Thoracic aorta (tissue), 2 donors: ENCODE measurements at regions not wholly inside any gene's neighbourhood (a gene's known extent, or its start where the extent isn't known, plus 50 kb on each side); places are given as distances from the start of the nearest gene placed in this dataset.

ENCODE experiments used
- ATAC-seq: fragments of 150-250 bp; one replicate; pipeline ENCODE4 v1.8.0; 2017; ENCODE audit warnings: low read depth; ENCODE audit not compliant: insufficient number of reproducible peaks, low FRiP score
- DNase-seq: peaks from one replicate; pipeline ENCODE4 v3.0.0-alpha.2; 2020; ENCODE audit warnings: low spot score
- H3K27ac ChIP-seq, 2 donors: fragments of 200-600 bp; sonication (generic); 1 replicate in 1 of 2; 2 replicates in 1 of 2; pipeline ENCODE4 v1.5.1; 2016; ENCODE audit warnings: mild to moderate bottlenecking in 2 of 2, moderate library complexity in 2 of 2
- H3K27me3 ChIP-seq: fragments of 200-600 bp; sonication (generic); replicated peaks from 2 replicates; pipeline ENCODE4 v1.6.0; 2016; ENCODE audit warnings: mild to moderate bottlenecking; ENCODE audit not compliant: insufficient read depth
- H3K36me3 ChIP-seq: fragments of 200-600 bp; sonication (generic); one replicate; pipeline ENCODE4 v1.5.1; 2016
- H3K4me1 ChIP-seq, 2 donors: fragments of 200-600 bp; sonication (generic); 1 replicate in 1 of 2; 2 replicates in 1 of 2; pipeline versions ENCODE4 v1.5.1 to v1.6.0; 2016; ENCODE audit warnings: low read depth in 2 of 2, mild to moderate bottlenecking in 1 of 2; ENCODE audit not compliant: control insufficient read depth in 1 of 2
- H3K4me3 ChIP-seq: fragments of 200-600 bp; sonication (generic); 2 replicates; pipeline ENCODE4 v1.5.1; 2016; ENCODE audit warnings: mild to moderate bottlenecking
- H3K9me3 ChIP-seq: fragments of 200-600 bp; sonication (generic); 2 replicates; pipeline ENCODE4 v1.5.1; 2016
- TF ChIP-seq, protein P1 (sequence below): fragments of 200-600 bp; sonication (generic); IDR thresholded peaks from one replicate; pipeline ENCODE4 v1.5.1; 2019; ENCODE audit warnings: antibody characterized with exemption

GRCh38 chr20:11447371-11448100, 470.2 kb upstream of the BTBD3 start:
- Histone ChIP-seq H3K4me3 (no peak overlapping the region), H3K27ac (no peak overlapping the region), H3K36me3 (no peaks in the 10 kb centered on the region), H3K27me3 (no peaks in the 10 kb centered on the region), H3K4me1 (no peaks in the 10 kb centered on the region), H3K9me3 (no peaks in the 10 kb centered on the region)
- no peak for ATAC-seq
- TF ChIP-seq, protein P1, sequence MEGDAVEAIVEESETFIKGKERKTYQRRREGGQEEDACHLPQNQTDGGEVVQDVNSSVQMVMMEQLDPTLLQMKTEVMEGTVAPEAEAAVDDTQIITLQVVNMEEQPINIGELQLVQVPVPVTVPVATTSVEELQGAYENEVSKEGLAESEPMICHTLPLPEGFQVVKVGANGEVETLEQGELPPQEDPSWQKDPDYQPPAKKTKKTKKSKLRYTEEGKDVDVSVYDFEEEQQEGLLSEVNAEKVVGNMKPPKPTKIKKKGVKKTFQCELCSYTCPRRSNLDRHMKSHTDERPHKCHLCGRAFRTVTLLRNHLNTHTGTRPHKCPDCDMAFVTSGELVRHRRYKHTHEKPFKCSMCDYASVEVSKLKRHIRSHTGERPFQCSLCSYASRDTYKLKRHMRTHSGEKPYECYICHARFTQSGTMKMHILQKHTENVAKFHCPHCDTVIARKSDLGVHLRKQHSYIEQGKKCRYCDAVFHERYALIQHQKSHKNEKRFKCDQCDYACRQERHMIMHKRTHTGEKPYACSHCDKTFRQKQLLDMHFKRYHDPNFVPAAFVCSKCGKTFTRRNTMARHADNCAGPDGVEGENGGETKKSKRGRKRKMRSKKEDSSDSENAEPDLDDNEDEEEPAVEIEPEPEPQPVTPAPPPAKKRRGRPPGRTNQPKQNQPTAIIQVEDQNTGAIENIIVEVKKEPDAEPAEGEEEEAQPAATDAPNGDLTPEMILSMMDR, result no peak
- DNase-seq, result no peak

DNA sequence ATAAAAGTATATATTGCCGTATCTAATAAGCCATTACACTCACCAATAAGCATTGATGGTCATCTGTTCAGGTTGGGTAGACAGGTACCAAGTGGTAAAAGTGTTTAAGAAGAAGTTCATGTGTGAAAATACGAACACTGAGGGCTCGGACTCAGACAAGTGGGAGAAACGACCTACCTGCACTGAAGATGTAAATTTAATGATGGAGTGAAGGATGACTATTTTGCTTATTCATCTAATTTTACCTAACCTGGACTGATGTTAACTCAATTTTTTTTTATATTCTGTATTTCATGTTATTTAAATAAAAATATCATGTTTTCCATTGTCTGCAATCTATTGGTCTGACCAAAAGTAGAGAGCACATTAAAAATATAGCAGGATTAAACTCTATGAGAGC, 469.1 kb upstream of the BTBD3 start:
- ATAC-seq, result no peak
- Histone ChIP-seq H3K4me1 (no peaks in the 10 kb centered on the region), H3K36me3 (no peaks in the 10 kb centered on the region), H3K4me3 (no peak overlapping the region), H3K27ac (no peak overlapping the region), H3K27me3 (no peaks in the 10 kb centered on the region), H3K9me3 (no peaks in the 10 kb centered on the region)
- DNase-seq, result no peak
- TF ChIP-seq, protein P1, result no peak

- no peaks in the 10 kb centered on the region for H3K4me1 ChIP-seq
- H3K9me3 ChIP-seq, result no peaks in the 10 kb centered on the region
- DNase-seq (no peak), ATAC-seq (no peak)
- H3K36me3 ChIP-seq, result no peaks in the 10 kb centered on the region
- no peak overlapping the region for H3K27ac ChIP-seq
- TF ChIP-seq, protein P1, result no peak
- no peaks in the 10 kb centered on the region for H3K27me3 ChIP-seq
- H3K4me3 ChIP-seq, result no peak overlapping the region
Measured at GRCh38 chr20:11451793-11452291, 465.9 kb upstream of the BTBD3 start.

GRCh38 chr20:11452326-11452725, 465.4 kb upstream of the BTBD3 start:
- H3K9me3 ChIP-seq, result no peaks in the 10 kb centered on the region
- H3K36me3 ChIP-seq, result no peaks in the 10 kb centered on the region
- H3K27me3 ChIP-seq, result no peaks in the 10 kb centered on the region
- DNase-seq, result no peak
- no peak for ATAC-seq
- no peaks in the 10 kb centered on the region for H3K4me1 ChIP-seq
- TF ChIP-seq, protein P1, result no peak
- H3K27ac ChIP-seq, result no peak overlapping the region
- H3K4me3 ChIP-seq, result no peak overlapping the region

GRCh38 chr20:11453430-11453829, 464.3 kb upstream of the BTBD3 start:
- no peak for DNase-seq
- Histone ChIP-seq H3K27me3 (no peaks in the 10 kb centered on the region), H3K27ac (no peak overlapping the region), H3K4me1 (no peaks in the 10 kb centered on the region), H3K9me3 (no peaks in the 10 kb centered on the region), H3K36me3 (no peaks in the 10 kb centered on the region), H3K4me3 (no peak overlapping the region)
- no peak for ATAC-seq
- TF ChIP-seq, protein P1, result no peak
